NCI-H345 treated with DMSO at 0.1 percent for 48 hours (cell line): ENCODE measurements at regions not wholly inside any gene's neighbourhood (a gene's known extent, or its start where the extent isn't known, plus 50 kb on each side); places are given as distances from the start of the nearest gene placed in this dataset.
"Not testable (repeated sequence)": the region's sequence is repeated elsewhere in the genome, so short reads cannot be mapped to it uniquely, and the experiment has no call there.

ENCODE experiments used
- DNase-seq: peaks from one replicate; lab custom pipeline; 2025; ENCODE audit not compliant: unreplicated experiment; lab: John Stamatoyannopoulos, UW

DNA sequence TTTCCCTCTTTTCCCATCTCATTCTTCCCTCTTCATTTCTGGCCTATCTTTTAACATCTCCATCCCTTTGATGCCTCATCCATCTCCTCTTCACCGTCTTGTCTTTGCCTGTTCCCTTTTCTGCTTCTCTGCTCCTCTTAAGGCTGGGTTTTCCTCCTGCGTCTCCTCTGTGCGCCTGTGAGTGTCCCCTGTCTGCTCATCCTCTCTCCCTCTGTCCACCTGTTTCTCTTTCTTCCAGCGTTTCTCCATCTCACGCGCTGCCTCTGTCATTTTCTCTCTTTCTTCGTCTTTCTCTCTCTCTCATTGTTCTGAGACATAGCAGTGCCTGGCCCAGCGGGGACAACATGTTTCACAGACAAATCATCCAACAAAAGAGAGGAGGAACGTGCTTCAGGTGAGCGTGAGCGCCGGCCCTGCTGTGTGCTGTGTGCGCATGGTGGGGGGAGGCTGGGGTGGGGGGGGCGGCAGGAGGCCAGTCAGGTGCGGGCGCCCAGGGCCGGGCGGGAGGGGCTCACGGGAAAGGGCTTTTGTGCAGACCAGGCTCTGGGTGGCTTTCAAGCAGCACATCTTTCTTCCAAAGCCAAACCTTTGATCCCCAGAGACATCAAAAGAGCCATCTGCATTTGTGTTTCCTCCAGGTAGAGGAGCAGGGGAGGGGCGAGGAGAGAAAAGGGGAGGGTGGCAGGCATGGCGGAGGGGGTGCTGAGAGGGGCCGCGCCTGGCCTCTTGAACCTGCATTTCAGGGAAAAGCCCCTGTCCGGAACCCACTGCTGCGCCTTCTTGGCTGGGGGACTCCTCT, 121.3 kb downstream of the VEGFA start:
- DNase-seq = peak; percentile 37

DNA sequence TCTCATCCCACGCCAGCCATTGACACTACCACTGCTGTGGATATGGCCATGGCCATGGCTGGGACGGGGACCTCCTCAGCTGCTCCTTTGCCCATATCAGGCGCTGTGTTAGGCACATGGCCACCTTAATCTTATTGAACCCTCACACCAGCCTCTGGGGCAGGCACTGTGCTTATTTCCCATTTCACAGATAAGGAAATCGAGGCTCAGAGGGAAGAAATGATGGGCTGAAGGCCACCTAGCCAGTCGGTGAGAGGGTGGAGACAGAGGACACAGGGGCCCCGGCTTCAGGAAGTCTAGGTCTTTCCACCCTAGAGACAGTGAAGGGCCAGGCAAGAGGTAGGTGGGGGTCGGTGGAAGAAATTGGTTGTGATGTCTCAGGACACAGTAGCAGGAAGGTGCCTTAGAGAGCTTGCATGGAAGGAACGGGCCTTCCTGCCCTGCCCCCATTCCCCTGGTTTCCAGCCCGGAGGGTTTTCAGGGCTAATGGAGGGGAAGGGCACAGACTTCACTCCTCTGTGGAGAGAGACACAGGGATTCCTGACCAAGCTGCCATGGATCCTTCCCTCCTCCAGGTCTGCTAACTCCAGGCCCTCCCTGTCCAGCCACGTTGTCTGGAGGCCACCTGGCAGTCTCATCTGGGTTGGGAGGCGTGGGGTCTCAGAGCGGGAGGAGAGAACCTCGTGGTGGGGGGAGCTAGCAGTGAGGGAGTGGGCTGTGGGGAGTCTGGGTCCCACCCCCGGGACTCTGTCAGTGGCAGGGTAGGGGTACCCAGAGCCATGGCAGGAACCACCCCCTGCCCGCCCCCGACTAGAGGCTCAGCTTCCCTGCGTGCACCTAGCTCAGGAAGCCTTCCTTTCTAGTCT, 120.4 kb downstream of the VEGFA start:
- DNase-seq = no peak

DNA sequence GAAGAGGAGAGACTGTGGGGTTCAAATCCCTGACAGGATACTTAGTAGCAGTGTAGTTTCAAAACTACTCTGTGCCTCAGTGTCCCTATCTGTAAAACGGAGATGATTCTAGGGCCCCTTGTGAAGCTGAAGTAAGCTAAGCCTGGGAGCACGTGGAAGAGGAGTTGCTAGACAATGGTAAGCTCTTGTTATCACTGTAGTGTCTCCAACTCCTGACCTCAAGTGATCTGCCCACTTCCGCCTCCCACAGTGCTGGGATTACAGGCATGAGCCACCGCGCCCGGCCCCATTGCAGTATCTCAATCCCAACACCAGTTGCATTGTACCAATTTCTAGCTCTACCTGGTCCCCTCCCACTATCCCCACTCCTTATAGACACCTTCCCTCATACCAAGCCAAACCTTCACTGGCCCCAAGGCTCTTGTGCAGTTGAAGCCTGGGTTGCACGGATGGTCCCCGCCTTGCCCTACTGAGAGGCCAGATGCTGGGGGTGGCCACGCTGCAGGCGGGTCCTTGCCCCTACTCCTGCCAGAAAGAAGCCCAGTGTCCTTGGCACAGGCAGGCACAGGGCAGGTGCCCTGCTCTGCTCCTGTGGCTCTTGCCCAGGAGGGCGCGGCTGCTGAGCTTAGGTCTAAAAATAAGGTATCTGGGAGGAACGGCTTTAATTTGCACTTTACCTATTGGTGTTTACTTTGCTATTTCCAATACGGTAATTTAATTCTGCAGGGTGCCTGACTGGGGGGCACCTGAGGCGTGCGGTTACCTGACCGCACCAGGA, 118.1 kb downstream of the VEGFA start:
- no peak for DNase-seq

DNA sequence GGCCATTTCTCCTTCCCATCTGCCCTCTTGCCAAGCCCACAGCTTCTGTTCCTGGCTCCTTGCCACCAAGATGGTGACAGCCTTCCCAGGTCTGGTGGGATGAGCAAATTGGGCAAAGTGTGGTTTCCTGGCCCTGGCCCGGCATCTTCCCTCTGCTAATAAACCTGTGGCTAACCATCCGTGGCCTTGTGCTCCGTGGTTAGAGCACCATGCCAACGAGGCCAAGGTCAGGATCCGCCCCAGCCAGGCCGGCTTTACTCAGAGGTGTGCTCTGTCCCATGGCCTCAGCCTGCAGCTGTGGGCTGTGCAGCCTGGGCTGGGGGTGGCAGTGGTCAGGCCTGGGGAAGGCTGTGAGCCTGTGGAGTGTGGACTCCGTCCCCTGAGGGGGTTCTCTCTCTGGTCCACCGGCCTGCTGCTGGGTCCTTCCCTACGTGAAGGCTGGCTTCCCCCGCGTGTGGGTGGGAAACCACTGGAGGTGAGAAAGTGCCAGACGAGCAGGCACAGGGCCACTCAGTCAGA, 117.4 kb downstream of the VEGFA start:
- DNase-seq = no peak

DNA sequence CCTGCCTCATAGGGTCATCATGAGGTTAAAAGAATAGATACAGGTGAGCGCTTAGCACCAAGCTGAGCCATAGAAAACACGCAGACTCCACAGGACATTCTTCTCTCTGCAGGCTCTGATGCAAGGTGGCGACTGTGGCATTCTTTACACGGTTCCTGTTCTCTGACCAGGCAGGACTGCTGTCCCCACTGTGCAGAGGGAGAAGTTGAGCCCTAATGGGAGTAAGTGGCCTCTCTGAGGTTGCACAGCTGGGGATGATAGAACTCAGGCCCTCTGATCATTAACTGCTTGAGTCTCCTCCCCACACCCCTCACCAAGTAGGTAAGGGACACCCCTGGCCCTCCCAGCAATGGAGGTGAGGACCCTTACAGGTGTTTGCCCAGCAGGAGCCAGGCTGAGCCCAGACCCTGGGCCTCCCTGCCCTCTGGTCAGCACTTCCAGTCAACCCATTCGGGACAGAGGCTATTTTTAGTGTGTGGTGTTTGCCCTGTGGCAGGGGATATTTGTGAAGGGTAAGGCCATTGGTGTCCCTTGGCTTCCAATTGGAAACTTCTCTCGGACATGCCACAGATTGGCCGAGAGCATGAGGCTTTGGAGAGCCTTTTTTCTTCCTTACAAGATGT, 116.8 kb downstream of the VEGFA start:
- no peak for DNase-seq

DNA sequence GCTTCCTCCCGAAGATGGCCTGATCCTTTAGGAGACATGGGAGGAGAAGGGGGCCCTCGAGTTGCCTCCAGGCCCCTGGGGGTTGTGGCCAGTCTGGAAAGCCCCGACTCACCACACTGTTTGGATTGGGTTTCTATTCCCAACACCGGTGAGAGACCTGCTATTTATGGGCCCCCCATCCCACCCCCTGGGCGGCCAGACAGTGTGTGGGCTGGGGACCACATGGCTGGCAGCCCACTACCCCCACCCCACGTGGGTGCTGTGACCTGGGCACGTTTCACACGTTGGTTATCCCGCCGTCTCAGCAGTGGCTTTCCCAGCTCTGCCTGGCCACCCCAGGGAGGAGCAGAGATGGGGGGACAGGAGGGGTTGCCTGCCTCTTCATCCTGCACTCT, 116.1 kb downstream of the VEGFA start:
- no peak for DNase-seq

DNA sequence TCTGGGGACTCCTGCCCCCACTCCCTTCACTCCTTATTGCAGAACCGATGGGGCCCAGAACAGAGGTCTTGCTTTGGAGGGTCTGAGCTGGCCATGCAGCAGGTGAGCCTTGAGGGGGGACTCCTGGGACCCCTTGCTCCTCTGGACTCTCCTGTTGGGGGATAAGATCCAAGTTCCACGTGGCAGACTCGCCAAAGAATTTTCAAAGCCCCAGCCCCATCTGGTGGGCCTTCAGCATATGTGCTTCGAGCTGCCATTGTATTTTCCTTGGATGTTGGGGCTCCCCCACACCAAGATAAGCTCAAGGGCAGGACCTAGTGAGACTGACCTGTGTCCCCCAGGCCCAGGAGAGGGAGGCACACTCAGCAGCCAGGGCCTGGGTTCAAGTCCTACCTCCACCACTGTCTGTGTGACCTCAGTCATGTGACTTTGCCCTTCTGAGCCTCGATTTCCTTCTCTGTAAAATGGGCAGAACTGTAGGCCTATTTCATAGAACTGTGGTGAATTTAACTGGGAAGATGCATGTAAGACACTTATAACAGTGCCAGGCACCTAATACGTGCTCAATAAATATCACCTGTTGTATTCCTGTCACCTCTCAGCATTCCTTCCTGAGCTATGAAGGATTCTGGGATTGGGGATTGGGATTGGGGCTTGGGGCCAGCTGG, 115.5 kb downstream of the VEGFA start:
- DNase-seq = no peak

DNA sequence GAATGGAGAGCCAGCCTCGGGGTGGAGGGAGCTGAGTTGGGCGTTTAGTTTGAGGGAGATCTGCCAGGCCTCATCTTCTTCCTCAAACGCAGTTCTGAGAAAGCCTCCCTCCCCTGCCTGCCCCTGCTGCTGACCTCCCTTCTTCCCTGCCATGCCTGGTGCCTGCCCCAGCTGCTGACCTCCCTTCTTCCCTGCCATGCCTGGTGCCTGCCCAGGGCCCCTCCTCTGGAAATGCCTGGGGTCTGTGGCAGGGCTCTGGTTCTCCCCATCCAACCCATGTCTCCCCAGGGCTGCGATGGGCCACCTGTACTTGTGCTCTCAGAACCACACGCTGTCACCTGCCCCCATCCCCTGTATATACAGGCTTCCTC, 114.6 kb downstream of the VEGFA start:
- no peak for DNase-seq

DNA sequence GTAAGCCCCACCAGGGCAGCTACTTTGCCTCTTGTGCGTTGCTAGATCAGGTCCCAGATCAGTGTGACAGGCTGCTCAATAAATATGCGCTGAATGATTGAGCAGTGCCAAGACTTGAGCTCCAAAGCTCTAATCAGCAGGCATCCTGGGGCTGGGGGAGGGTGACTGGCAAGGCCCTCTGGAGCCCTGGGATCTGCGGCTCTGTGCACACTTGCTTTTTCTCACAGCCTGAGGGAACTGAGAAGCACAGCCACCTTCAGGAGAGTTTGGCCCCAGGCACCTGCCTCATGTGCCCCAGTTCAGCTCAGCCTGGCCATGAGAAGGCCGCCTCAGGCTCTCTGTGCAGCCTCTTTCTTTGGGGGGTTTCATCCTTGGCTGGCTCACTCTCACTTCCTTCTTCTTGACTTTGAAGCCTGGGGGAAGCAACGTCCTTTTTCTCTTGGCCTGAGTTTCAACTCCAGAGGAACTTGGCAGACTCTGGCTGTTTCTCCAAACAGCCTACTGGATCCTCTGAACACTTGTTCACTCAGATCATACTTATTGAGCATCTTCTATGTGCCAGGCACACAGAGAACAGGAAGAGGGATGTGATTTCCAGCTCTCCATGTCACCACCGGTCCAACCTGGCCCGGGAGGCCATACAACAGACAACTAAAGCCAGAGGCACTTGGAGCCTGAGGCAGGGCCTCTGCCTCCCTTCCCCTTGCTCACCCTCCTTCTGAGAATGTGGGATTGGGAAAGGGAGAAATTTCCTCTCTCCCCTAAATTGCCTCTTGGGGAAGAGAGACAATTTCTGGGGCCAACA, 114.0 kb downstream of the VEGFA start:
- DNase-seq = no peak

DNA sequence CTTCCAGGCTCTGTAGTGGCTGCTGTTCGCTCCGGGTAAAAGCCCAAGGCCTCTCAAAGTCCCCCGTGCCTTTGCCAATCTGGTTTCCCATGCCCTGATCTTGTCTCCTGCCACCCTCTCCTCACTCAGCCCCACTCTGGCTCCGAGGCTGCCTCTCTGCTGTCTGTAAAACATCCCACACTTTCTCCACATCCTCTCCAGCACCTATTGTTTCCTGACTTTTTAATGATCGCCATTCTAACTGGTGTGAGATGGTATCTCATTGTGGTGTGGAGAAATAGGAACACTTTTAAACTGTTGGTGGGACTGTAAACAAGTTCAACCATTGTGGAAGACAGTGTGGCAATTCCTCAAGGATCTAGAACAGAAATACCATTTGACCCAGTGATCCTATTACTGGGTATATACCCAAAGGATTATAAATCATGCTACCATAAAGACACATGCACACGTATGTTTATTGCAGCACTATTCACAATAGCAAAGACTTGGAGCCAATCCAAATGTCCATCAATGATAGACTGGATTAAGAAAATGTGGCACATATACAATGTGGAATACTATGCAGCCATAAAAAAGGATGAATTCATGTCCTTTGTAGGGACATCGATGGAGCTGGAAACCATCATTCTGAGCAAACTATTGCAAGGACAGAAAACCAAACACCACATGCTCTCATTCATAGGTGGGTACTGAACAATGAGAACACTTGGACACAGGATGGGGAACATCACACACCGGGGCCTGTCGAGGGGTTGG, 112.9 kb downstream of the VEGFA start:
- not testable (repeated sequence) for DNase-seq

DNA sequence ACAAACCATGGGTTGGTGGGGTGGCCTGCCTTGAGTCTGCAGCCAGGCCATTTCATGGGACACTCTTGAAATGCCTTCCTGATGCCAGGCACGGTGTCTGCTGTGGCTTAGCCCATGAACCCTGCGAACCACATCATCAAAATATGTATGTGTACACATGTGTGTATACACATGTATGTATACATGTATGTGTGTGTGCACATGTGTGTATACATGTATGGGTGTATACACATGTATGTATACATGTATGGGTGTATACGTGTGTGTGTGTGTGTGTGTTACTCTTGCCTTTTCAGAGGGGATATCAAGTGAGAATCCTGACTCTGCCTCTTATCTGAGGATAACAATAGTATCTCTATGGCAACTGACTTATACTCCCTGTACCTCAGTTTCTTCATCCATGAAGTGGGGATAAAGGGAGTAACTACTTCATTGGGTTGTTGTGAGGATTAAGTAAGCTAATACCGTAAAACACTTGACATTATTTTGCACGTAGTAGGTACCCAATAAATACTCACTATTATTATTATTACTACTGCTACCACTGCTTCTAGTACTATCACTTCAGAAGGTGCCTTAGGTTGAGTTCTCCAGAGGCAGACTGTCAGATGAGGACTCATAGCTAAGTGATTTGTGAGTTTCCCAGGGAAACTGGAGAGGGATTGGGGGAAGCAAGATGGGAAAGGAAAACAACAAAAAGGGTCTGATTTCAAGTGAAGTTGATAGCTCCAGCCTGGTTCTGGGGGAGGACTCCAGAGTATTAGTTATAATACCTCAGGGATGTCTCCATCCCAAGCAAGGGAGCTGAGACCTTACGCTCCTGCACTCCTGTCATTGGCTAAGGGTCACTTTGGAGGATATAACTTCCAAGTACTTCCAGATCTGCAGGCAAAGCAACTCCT, 110.5 kb downstream of the VEGFA start:
- no peak for DNase-seq

DNA sequence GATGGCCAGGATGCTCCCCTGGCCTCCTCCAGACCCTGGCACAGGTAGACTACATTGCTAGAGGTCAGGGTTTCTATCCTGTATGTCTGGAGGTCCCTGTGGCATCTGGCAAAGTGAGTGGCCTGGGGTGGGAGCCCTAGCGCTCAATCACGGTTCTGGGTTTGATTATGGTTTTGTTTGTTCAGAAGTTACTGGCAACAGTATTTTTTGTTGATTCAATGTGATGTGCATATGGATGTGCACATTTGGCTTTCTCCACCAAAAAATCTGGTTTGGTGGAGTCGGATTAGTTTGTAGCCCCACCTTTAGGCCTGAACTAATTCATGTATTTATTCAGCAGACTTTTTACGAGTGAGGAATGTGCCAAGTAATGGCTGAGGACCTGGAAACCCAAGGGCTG, 109.7 kb downstream of the VEGFA start:
- DNase-seq = no peak

DNA sequence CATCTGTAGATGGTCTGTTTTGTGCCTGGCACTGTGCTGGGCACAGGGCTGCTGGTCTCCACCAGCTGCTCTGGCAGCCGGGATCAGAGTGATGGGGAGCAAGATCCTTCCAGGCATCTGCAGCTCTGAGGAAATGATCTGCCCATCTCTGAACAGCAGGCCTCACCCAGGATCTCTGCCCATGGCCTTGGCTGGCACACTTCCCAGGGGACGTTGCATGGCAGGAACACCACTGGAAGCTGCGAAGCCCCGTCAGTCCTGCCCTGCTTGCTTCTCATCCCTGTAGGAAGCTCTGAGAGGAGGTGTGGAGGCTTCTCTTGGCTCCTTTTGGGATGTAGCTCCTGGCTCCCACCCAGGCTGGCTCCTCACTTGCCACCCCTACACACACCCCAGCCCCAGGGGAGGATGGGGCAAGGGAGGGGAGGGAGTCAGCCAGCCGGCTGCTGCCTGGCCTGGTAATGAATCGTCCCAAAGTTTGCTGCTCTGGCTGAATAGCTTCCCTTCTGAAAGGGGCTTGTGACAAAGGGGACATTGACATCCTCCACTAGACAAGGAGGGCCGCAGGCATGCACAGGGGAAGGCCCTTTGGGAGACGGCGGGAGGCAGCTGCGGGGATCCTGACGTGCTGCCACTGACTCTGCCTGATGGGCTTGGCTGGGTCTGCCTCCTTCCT, 108.9 kb downstream of the VEGFA start:
- DNase-seq = no peak

DNA sequence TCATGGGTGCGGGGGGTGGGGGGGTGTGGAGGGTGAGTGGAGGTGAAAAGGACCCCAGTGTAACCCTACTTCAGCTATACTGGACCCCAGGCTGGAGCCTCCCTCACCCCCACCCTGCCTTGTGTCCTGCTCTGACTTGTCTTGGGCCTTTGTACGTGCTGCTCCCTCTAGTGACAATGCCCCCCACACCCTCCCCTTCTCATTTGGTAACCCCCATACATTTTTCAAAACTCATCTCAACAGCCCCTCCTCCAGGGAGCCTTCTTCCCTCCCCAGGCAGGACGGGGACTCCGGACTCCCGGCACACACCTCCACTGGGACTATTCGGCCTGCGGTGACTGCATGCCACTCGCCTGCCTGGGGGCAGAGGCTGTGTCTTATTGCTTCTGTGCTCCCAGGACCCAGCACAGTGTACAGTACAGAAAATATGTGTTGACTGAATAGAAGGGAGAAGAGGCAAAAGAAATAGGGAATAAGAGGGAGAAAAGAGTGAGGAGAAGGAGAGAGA, 108.2 kb downstream of the VEGFA start:
- DNase-seq = no peak

DNA sequence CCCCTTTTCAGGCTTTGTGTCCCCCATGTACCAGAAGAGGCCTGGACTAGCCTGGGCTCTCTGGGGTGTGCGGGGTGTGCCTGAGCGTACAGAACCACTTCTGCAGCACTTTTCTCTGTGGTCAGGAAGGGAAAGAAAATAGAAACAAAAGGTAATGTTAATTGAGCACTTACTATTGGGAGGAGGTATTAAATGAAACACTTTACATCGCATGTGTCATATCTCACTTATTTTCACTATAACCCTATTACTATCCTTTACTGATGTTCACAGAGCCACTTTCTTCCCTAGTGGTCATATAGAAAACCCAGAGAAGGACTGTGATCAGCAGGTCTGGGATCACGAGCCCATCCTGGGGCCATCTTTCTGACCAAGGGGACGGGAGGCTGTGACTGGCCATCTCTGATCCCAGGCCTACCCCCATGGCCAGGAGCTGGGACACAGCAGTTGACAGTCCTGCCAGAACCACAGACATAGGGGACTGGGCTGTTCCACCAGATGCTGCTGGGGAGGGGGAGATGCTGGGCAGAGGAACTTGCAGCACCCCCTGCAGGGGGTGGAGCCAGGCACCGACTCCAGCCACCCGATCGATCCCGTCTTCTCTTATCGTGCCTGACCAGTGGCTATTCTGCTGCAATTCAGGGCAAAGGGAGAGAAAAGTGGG, 107.6 kb downstream of the VEGFA start:
- no peak for DNase-seq

DNA sequence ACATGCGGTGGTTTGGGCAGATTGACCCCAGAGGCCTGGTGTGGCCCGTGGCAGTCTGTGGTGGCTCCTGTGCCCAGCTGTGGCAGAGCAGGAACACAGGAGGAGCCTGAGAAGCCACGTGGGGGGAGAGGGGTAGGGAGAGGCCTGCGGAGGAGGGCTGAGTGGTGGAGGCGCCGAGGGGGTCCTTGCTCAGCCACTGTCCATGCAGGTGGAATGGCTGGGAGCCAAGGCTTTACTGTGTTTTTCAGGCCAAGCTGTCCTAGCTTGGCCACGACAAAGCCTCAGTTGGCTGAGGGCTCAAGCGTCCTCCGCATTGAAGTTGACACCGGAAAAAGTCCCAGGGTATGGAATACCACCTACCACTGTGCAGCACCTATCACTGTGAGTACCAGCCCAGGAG, 107.0 kb downstream of the VEGFA start:
- DNase-seq = no peak

DNA sequence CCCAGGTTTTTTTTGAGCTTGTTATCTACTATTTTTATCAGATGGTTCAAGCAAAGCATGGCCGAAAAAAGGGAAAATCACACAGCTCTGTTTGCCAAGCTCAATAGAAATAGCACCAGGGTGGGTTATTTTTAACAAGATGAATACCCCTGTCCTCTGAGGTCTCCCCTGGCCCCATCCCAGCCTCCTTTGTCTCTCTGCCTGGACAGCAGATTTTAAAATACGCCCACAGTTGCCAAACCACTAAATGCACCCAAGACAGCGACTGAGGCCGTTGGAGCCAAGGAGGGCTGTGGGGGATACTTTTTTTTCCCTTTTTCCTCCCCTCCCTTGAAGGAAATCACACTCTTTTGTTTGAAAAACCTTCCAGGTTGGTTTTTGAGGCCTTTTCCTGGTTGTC, 106.6 kb downstream of the VEGFA start:
- DNase-seq = no peak
